GM21529 (cell line): ENCODE measurements at regions not wholly inside any gene's neighbourhood (a gene's known extent, or its start where the extent isn't known, plus 50 kb on each side); places are given as distances from the start of the nearest gene placed in this dataset.
"Not testable (repeated sequence)": the region's sequence is repeated elsewhere in the genome, so short reads cannot be mapped to it uniquely, and the experiment has no call there.

Experiments used
- ATAC-seq: cut with Tn5 transposase; IDR thresholded peaks from one replicate; pipeline ENCODE4 v1.9.1; 2021; ENCODE audit not compliant: unreplicated experiment

DNA sequence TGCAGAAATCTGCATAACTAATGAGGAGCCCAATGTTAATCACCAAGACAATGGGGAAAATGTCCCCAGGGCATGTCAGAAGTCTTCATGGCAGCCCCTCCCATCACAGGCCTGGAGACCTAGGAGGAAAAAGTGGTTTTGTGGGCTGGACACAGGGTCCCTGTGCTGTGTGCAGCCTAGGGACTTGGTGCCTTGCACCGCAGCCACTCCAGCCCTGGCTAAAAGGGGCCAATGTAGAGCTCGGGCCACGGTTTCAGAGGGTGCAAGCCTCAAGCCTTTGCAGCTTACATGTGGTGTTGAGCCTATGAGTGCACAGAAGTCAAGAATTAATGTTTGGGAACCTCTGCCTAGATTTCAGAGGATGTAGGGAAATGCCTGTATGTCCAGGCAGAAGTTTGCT, 474.3 kb upstream of the ADGRB3 start:
- ATAC-seq = not testable (repeated sequence)

GRCh38 chr6:68160348-68160747, 474.7 kb upstream of the ADGRB3 start:
- ATAC-seq = no peak

- no peak for ATAC-seq
Measured at GRCh38 chr6:68159433-68159832, 475.6 kb upstream of the ADGRB3 start.

GRCh38 chr6:68158256-68158655, 476.8 kb upstream of the ADGRB3 start:
- ATAC-seq = peak; percentile 51

DNA sequence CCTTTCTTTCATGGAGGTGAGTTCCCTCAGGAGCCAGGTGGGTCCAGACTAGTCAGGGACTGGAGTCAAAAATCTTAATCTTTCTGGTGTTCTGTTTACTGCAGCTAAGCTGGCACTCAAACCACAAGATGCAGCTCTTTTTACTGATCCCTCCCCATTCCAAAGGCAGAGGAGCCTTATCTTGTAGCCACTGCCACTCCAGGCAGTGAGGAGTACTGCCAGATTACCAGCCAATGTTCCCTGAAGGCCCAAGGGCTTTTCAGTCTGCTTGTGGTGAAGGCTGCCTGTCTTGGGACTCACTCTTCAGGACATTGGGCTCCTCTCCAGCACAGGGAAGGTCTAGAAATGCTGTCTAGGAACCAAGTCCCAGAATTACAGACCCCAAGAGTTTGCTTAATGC, 490.4 kb upstream of the ADGRB3 start:
- no peak for ATAC-seq

DNA sequence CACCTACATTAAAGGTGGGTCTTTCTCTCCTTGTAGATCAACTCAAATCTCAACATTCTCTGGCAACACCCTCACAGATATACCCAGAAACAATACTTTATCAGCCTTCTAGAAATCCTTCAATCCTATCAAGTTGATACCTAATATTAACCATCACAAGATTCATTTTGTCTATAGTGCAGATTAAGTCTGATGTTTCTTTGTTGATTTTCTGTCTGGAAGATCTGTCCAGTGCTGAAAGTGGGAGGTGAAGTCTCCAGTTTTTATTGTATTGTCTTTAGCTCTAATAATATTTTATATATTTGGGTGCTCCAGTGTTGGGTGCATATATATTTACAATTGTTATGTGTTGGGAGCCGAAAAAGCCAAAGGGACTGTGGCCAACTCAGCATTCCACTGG, 493.9 kb upstream of the ADGRB3 start:
- no peak for ATAC-seq

- no peak for ATAC-seq
Measured at GRCh38 chr6:68139130-68139529, 496.0 kb upstream of the ADGRB3 start.

- no peak for ATAC-seq
Measured at GRCh38 chr6:68134796-68135195, 500.3 kb upstream of the ADGRB3 start.

- no peak for ATAC-seq
Measured at GRCh38 chr6:68128211-68128610, 506.9 kb upstream of the ADGRB3 start.

GRCh38 chr6:68127074-68127473, 508.0 kb upstream of the ADGRB3 start:
- no peak for ATAC-seq

GRCh38 chr6:68126089-68126749, 508.9 kb upstream of the ADGRB3 start:
- ATAC-seq = peak; percentile 82

GRCh38 chr6:68122975-68123374, 512.1 kb upstream of the ADGRB3 start:
- ATAC-seq = not testable (repeated sequence)

- no peak for ATAC-seq
Measured at GRCh38 chr6:68122032-68122431, 513.0 kb upstream of the ADGRB3 start.

- not testable (repeated sequence) for ATAC-seq
Measured at GRCh38 chr6:68120954-68121353, 514.1 kb upstream of the ADGRB3 start.

GRCh38 chr6:68114463-68115047, 520.5 kb upstream of the ADGRB3 start:
- no peak for ATAC-seq

- ATAC-seq = peak; percentile 73
Measured at GRCh38 chr6:68108233-68108835, 526.7 kb upstream of the ADGRB3 start.

DNA sequence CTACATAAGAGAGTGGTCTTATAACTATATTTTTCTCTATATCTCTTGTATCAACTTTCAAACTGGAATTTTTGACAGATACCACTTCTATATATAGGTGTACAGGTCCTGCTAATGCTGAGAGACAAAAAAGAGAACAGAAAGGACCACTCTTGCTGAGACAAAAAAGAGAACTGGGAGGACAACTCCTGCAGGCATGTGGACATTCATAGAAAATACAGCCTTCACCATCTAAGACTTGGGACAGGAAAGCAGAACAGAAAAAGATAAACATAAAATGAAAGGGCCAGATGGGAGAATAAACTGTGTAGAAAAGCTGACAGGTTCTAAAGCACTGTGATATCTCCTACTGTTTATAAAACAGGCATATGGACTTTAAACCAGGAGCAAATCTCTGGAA, 541.0 kb upstream of the ADGRB3 start:
- ATAC-seq = peak; percentile 86

GRCh38 chr6:68087399-68088133, 547.5 kb upstream of the ADGRB3 start:
- ATAC-seq = peak; percentile 83

DNA sequence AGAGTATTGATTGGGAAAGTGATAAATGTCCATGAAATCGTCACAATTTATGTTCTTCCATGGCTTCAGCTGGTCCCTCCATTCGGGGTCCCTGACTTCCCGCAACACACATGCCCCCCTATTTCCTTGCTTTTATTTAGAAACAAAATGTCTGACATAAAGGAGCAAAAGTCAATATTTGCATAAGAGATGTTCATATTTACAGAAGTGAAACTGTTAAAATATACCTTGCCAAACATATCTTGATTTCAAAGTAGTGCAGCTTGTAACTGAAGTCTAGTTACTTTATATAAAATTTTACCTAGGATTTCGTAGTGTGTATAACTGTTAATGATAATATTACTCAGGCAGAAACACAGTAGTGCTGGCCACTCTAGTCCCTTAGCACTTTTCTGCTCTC, 548.9 kb upstream of the ADGRB3 start:
- ATAC-seq = no peak

DNA sequence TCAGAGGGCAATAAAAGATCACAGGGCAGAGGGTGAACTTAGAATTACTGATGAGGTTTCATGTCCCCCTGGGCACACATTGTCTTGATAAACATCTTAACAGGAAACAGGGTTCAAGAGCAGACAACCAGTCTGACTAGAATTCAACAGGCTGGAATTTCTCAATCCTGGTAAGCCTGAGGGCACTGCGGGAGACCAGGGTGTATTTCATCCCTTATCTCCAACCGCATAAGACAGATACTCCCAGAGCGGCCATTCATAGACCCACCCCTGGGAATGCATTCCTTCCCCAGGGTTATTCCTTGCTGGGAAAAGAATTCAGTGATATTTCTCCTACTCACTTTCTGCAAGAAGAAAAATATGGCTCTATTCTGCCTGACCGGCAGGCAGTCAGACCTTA, 549.5 kb upstream of the ADGRB3 start:
- not testable (repeated sequence) for ATAC-seq

DNA sequence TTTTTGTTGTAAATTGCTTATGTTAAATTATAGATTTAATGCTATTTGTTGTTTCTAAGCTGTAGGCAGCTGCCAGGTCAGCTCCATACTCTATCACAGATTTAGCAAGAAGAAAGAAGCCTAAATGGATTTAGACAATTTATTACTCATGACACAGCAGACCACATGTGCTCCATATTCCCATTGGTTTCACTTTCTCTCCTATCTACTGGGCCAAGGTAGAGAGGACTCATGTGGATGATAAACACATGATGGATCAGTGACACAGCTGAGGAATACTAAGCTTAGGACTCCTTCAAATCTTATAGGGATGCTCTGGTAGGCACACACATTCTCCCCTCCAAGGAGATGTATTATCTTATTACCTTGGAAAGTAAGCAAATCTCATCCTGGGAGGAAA, 553.0 kb upstream of the ADGRB3 start:
- no peak for ATAC-seq

DNA sequence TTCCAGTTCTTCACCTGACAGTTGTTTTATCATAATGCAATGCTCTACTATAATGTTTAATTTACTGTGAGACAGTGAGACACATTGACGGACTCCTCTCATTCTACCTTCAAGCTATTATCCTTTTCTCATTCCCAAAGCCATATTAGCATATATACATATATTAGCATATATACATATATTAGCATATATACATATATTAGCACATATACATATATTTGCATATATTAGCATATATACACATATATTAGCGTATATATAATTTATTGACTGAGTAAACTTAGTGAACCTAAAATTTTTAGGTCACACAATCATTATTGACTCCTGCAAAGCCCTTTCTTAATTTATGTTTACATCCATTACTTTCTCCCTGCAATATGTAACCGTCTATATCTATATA, 555.0 kb upstream of the ADGRB3 start:
- ATAC-seq = no peak
